ENCODE measurements at regions not wholly inside any gene's neighbourhood (a gene's known extent, or its start where the extent isn't known, plus 50 kb on each side); places are given as distances from the start of the nearest gene placed in this dataset.

- peaks cover 7% of the 10 kb centered on the region for H3K4me1 ChIP-seq (ENCODE audit: insufficient read depth, low read length)
- H3K9me3 ChIP-seq (ENCODE audit: insufficient read depth, low read depth, low read length) = peaks cover 7% of the 10 kb centered on the region; the same call in 1 of the 2 replicates
These were observed 105.7 kb upstream of the PFN2 start for GRCh38 chr3:150076443-150076842.

GRCh38 chr3:150075417-150075865 is 104.7 kb upstream of the PFN2 start:
- Histone ChIP-seq H3K36me3 (ENCODE audit: insufficient read depth, low read depth, low read length) (no peaks in the 10 kb centered on the region), H3K4me1 (ENCODE audit: insufficient read depth, low read length) (peaks cover 7% of the 10 kb centered on the region), H3K27me3 (ENCODE audit: insufficient read depth, low read length) (no peaks in the 10 kb centered on the region)

More at GRCh38 chr3:150076443-150076842, 105.7 kb upstream of the PFN2 start:
- H3K9ac ChIP-seq (ENCODE audit: low read depth, low read length) = no peak overlapping the region
- no peak overlapping the region for H3K27ac ChIP-seq (ENCODE audit: low read length)
- H3K27me3 ChIP-seq (ENCODE audit: insufficient read depth, low read length) = no peaks in the 10 kb centered on the region
- no peaks in the 10 kb centered on the region for H3K36me3 ChIP-seq (ENCODE audit: insufficient read depth, low read depth, low read length)
- H3K4me3 ChIP-seq (ENCODE audit: low read length) = no peak overlapping the region

DNA sequence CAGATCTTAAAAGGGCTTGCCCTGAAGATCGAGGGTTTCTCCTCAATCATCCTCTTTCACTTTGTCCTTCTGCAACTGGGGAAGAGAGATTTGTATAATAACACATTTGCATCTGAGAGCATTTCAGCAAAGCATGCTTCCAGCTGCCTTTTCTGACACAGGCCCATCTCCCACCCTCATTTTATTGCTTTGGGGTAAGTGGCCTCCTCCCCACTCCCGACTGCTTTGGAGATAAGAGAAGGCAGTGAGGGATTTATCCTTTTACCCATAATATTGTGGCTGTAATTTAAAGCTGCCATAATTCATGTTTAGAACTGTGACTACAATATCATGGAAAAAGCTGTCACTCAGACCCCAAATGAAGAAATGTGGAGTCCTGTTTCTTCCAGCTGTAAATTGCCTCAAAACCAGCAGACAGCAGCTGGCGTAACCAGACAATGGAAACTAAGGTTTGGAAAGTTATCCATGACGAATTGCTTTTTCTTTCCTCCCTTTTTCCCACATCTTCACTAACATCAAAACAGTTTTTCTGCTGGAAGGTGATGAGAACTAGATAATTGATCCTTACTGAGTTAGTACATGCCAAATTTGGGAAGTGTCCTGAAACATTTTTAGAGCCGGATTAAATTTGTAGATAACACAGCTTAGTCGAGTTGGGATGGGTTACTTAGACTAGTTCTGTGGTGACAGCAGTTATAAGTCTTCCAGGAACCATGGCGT is 104.2 kb upstream of the PFN2 start:
- no peaks in the 10 kb centered on the region for H3K27me3 ChIP-seq (ENCODE audit: insufficient read depth, low read length)
- no peaks in the 10 kb centered on the region for H3K36me3 ChIP-seq (ENCODE audit: insufficient read depth, low read depth, low read length)
- peaks cover 7% of the 10 kb centered on the region; the same call in 1 of the 2 replicates for H3K9me3 ChIP-seq (ENCODE audit: insufficient read depth, low read depth, low read length)
- H3K4me3 ChIP-seq (ENCODE audit: low read length) = no peak overlapping the region
- no peak overlapping the region for H3K9ac ChIP-seq (ENCODE audit: low read depth, low read length)
- no peak overlapping the region for H3K27ac ChIP-seq (ENCODE audit: low read length)
- peaks cover 7% of the 10 kb centered on the region for H3K4me1 ChIP-seq (ENCODE audit: insufficient read depth, low read length)

More at GRCh38 chr3:150075417-150075865, 104.7 kb upstream of the PFN2 start:
- no peak overlapping the region for H3K9ac ChIP-seq (ENCODE audit: low read depth, low read length)
- H3K9me3 ChIP-seq (ENCODE audit: insufficient read depth, low read depth, low read length) = peaks cover 7% of the 10 kb centered on the region; the same call in 1 of the 2 replicates
- H3K4me3 ChIP-seq (ENCODE audit: low read length) = no peak overlapping the region
- H3K27ac ChIP-seq (ENCODE audit: low read length) = no peak overlapping the region

- Histone ChIP-seq H3K4me1 (ENCODE audit: insufficient read depth, low read length) (peaks cover 7% of the 10 kb centered on the region; the same call in 1 of the 2 replicates), H3K9me3 (ENCODE audit: insufficient read depth, low read depth, low read length) (peaks cover 7% of the 10 kb centered on the region; the same call in 1 of the 2 replicates), H3K27me3 (ENCODE audit: insufficient read depth, low read length) (no peaks in the 10 kb centered on the region), H3K36me3 (ENCODE audit: insufficient read depth, low read depth, low read length) (no peaks in the 10 kb centered on the region), H3K9ac (ENCODE audit: low read depth, low read length) (no peak overlapping the region), H3K27ac (ENCODE audit: low read length) (no peak overlapping the region), H3K4me3 (ENCODE audit: low read length) (no peak overlapping the region)
These were observed 103.6 kb upstream of the PFN2 start for GRCh38 chr3:150074277-150074676.

- H3K27me3 ChIP-seq (ENCODE audit: insufficient read depth, low read length) = no peaks in the 10 kb centered on the region
- H3K4me3 ChIP-seq (ENCODE audit: low read length) = no peak overlapping the region
- peaks cover 7% of the 10 kb centered on the region; the same call in 1 of the 2 replicates for H3K4me1 ChIP-seq (ENCODE audit: insufficient read depth, low read length)
- no peak overlapping the region for H3K27ac ChIP-seq (ENCODE audit: low read length)
- no peaks in the 10 kb centered on the region for H3K36me3 ChIP-seq (ENCODE audit: insufficient read depth, low read depth, low read length)
- peaks cover 7% of the 10 kb centered on the region; the same call in 1 of the 2 replicates for H3K9me3 ChIP-seq (ENCODE audit: insufficient read depth, low read depth, low read length)
- no peak overlapping the region for H3K9ac ChIP-seq (ENCODE audit: low read depth, low read length)
These were observed 102.8 kb upstream of the PFN2 start for GRCh38 chr3:150073513-150073912.

DNA sequence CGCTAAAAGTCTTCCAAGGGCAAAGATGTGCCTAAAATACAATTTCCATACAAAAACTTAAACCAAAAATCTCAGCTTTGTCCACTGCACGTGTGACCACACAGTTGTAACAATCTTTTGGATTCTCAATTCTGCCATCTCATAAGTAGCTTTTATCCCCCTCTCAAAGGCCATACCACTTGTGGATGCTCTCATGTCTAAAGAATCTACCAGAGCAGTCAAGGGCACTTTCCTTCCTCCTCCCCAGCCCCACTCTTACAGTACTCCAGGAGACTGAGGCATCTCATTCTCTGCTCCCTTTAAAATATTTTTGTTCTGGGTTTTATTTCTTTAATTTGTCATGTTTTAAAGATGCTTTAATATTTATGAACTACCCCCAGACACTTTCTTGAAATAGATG is 102.3 kb upstream of the PFN2 start:
- Histone ChIP-seq H3K36me3 (ENCODE audit: insufficient read depth, low read depth, low read length) (no peaks in the 10 kb centered on the region), H3K27me3 (ENCODE audit: insufficient read depth, low read length) (no peaks in the 10 kb centered on the region), H3K27ac (ENCODE audit: low read length) (no peak overlapping the region), H3K4me1 (ENCODE audit: insufficient read depth, low read length) (peaks cover 7% of the 10 kb centered on the region; the same call in 1 of the 2 replicates), H3K9ac (ENCODE audit: low read depth, low read length) (no peak overlapping the region), H3K9me3 (ENCODE audit: insufficient read depth, low read depth, low read length) (peaks cover 7% of the 10 kb centered on the region; the same call in 1 of the 2 replicates), H3K4me3 (ENCODE audit: low read length) (no peak overlapping the region)

- no peak overlapping the region for H3K27ac ChIP-seq (ENCODE audit: low read length)
- H3K9ac ChIP-seq (ENCODE audit: low read depth, low read length) = no peak overlapping the region
- no peaks in the 10 kb centered on the region for H3K36me3 ChIP-seq (ENCODE audit: insufficient read depth, low read depth, low read length)
- H3K9me3 ChIP-seq (ENCODE audit: insufficient read depth, low read depth, low read length) = peaks cover 7% of the 10 kb centered on the region; the same call in 1 of the 2 replicates
- H3K4me3 ChIP-seq (ENCODE audit: low read length) = no peak overlapping the region
- H3K27me3 ChIP-seq (ENCODE audit: insufficient read depth, low read length) = no peaks in the 10 kb centered on the region
- peaks cover 7% of the 10 kb centered on the region; the same call in 1 of the 2 replicates for H3K4me1 ChIP-seq (ENCODE audit: insufficient read depth, low read length)
These were observed 101.9 kb upstream of the PFN2 start for GRCh38 chr3:150072576-150072975.

- Histone ChIP-seq H3K27me3 (ENCODE audit: insufficient read depth, low read length) (no peaks in the 10 kb centered on the region), H3K4me3 (ENCODE audit: low read length) (no peak overlapping the region), H3K9me3 (ENCODE audit: insufficient read depth, low read depth, low read length) (no peaks in the 10 kb centered on the region), H3K9ac (ENCODE audit: low read depth, low read length) (no peak overlapping the region), H3K4me1 (ENCODE audit: insufficient read depth, low read length) (peaks cover 7% of the 10 kb centered on the region; the same call in 1 of the 2 replicates), H3K36me3 (ENCODE audit: insufficient read depth, low read depth, low read length) (no peaks in the 10 kb centered on the region), H3K27ac (ENCODE audit: low read length) (no peak overlapping the region)
These were observed 99.6 kb upstream of the PFN2 start for GRCh38 chr3:150070271-150070670.

GRCh38 chr3:150069633-150070032 is 98.9 kb upstream of the PFN2 start:
- Histone ChIP-seq H3K9ac (ENCODE audit: low read depth, low read length) (no peak overlapping the region), H3K9me3 (ENCODE audit: insufficient read depth, low read depth, low read length) (no peaks in the 10 kb centered on the region), H3K4me1 (ENCODE audit: insufficient read depth, low read length) (peaks cover 7% of the 10 kb centered on the region; the same call in 1 of the 2 replicates), H3K4me3 (ENCODE audit: low read length) (no peak overlapping the region), H3K27me3 (ENCODE audit: insufficient read depth, low read length) (no peaks in the 10 kb centered on the region), H3K36me3 (ENCODE audit: insufficient read depth, low read depth, low read length) (no peaks in the 10 kb centered on the region), H3K27ac (ENCODE audit: low read length) (no peak overlapping the region)

DNA sequence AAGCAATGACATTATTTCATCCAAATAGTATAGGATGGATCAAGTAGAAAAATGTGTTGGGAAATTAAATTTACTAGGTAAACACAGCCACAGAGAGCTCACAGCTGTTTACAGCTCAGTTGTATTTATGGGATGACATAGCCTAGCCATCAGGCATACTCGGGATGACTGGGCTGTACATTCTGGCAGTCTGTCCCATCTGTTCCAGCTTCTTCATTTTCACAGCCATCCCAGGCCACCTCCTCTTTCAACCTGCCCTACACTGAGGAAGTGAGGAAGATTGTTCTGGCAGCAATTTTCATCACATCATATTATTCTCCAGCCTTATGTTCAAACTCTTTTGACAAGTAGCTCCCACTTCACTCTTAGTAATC is 98.4 kb upstream of the PFN2 start:
- no peaks in the 10 kb centered on the region for H3K36me3 ChIP-seq (ENCODE audit: insufficient read depth, low read depth, low read length)
- no peak overlapping the region for H3K27ac ChIP-seq (ENCODE audit: low read length)
- H3K9ac ChIP-seq (ENCODE audit: low read depth, low read length) = no peak overlapping the region
- H3K27me3 ChIP-seq (ENCODE audit: insufficient read depth, low read length) = no peaks in the 10 kb centered on the region
- H3K4me3 ChIP-seq (ENCODE audit: low read length) = no peak overlapping the region
- no peaks in the 10 kb centered on the region for H3K9me3 ChIP-seq (ENCODE audit: insufficient read depth, low read depth, low read length)
- peaks cover 7% of the 10 kb centered on the region; the same call in 1 of the 2 replicates for H3K4me1 ChIP-seq (ENCODE audit: insufficient read depth, low read length)

GRCh38 chr3:150068440-150069153 is 97.9 kb upstream of the PFN2 start:
- no peaks in the 10 kb centered on the region for H3K27me3 ChIP-seq (ENCODE audit: insufficient read depth, low read length)

More at GRCh38 chr3:150068440-150069153, 97.9 kb upstream of the PFN2 start:
- no peaks in the 10 kb centered on the region for H3K9me3 ChIP-seq (ENCODE audit: insufficient read depth, low read depth, low read length)
- H3K4me1 ChIP-seq (ENCODE audit: insufficient read depth, low read length) = 0 out of 2 replicates have a peak, but pooled peaks cover 2% of the 10 kb centered on the region
- no peak overlapping the region for H3K4me3 ChIP-seq (ENCODE audit: low read length)
- no peaks in the 10 kb centered on the region for H3K36me3 ChIP-seq (ENCODE audit: insufficient read depth, low read depth, low read length)
- no peak overlapping the region for H3K9ac ChIP-seq (ENCODE audit: low read depth, low read length)
- H3K27ac ChIP-seq (ENCODE audit: low read length) = no peak overlapping the region

Measured in iPS-20b (cell line).